Ovary (tissue), 7 donors: ENCODE measurements at regions not wholly inside any gene's neighbourhood (a gene's known extent, or its start where the extent isn't known, plus 50 kb on each side); places are given as distances from the start of the nearest gene placed in this dataset.

Experiments used
- DNase-seq, 5 donors: peaks; one replicate each; pipeline ENCODE4 v3.0.0-alpha.2; 2019 to 2020
- H3K27ac ChIP-seq, 2 donors: fragments of 200-600 bp; one replicate each; pipeline versions ENCODE4 v1.5.1 to v1.8.0; 2019 to 2022
- H3K27me3 ChIP-seq: fragments of 200-600 bp; one replicate; pipeline ENCODE4 v1.8.0; 2022
- H3K36me3 ChIP-seq: fragments of 200-600 bp; sonication (generic); one replicate; pipeline ENCODE4 v1.5.1; 2019
- H3K4me1 ChIP-seq: one replicate; pipeline ENCODE4 v1.8.1; 2013; ENCODE audit warnings: mild to moderate bottlenecking, moderate library complexity; ENCODE audit not compliant: insufficient read depth
- H3K4me3 ChIP-seq: fragments of 200-600 bp; sonication (generic); one replicate; pipeline ENCODE4 v1.5.1; 2017
- H3K9me3 ChIP-seq, 2 donors: fragments of 200-600 bp in 1 of 2; sonication (generic) in 1 of 2; one replicate each; pipeline versions ENCODE4 v1.5.1 to v1.8.1; 2013 to 2019; ENCODE audit warnings: mild to moderate bottlenecking in 1 of 2, moderate library complexity in 1 of 2
- CTCF ChIP-seq, 3 donors: fragments of 450-650 bp in 2 of 3; fragments of 200-600 bp in 1 of 3; IDR thresholded peaks; one replicate each; pipeline versions ENCODE4 v1.5.1 to v1.8.0; 2016 to 2022; ENCODE audit warnings: antibody characterized with exemption in 3 of 3, mild to moderate bottlenecking in 1 of 3
- EP300 ChIP-seq: sonication (generic); formaldehyde crosslinking; IDR thresholded peaks from one replicate; pipeline ENCODE4 v1.6.1; 2017; ENCODE audit warnings: antibody characterized with exemption
- POLR2A ChIP-seq: fragments of 450-650 bp; IDR thresholded peaks from one replicate; pipeline ENCODE4 v1.6.1; 2017; ENCODE audit warnings: antibody characterized with exemption, mild to moderate bottlenecking, moderate library complexity
- WGBS, 3 donors: extraction: QIAGEN DNeasy Blood & Tissue Kit in 1 of 3; methylation state at CpG; one replicate each; pipeline versions ENCODE4 v1.1.5 to v1.1.7; 2013 to 2017; 5-methylcytosine and 5-hydroxymethylcytosine counted together
- intact Hi-C, 4 donors: fragments of 100-400 bp; cut with DNase I; formaldehyde crosslinking; loops; one replicate each; pipeline versions ENCODE4 v1.11.0 to v1.15.1; 2022 to 2023
- donor health status: DM: no; HTN: no; CAD: no; lungs with moderate emphysema.
- donor health status: DM: no; HTN: no; CAD: no.
- donor health status: Bipolar disorder and iron deficiency.
- donor health status: DM: no; HTN: no; CAD: no.
- donor health status: DM: yes; HTN: yes; CAD: no.

GRCh38 chr15:61613138-61613537, 384.0 kb upstream of the RORA start:
- DNase-seq: no peak
- TF ChIP-seq CTCF (IDR thresholded peaks at IDR 0.05): no peak
- TF ChIP-seq EP300: no peak
- TF ChIP-seq POLR2A: no peak
- no peak overlapping the region for H3K4me3 ChIP-seq
- no peaks in the 10 kb centered on the region for H3K9me3 ChIP-seq
- H3K36me3 ChIP-seq: no peaks in the 10 kb centered on the region
- no peaks in the 10 kb centered on the region for H3K27me3 ChIP-seq
- no peaks in the 10 kb centered on the region for H3K4me1 ChIP-seq
- intact Hi-C loops: no loop called here
- no peak overlapping the region for H3K27ac ChIP-seq

- intact Hi-C loops: no loop called here
- H3K4me3 ChIP-seq: no peak overlapping the region
- H3K27ac ChIP-seq: no peak overlapping the region
- no peaks in the 10 kb centered on the region for H3K9me3 ChIP-seq
- no peak for TF ChIP-seq POLR2A
- no peak for TF ChIP-seq EP300
- no peak for TF ChIP-seq CTCF (IDR thresholded peaks at IDR 0.05)
- H3K4me1 ChIP-seq: no peaks in the 10 kb centered on the region
- H3K36me3 ChIP-seq: no peaks in the 10 kb centered on the region
- no peak for DNase-seq
- no peaks in the 10 kb centered on the region for H3K27me3 ChIP-seq
Observed at GRCh38 chr15:61612111-61612510, 383.0 kb upstream of the RORA start.

GRCh38 chr15:61605343-61605742, 376.2 kb upstream of the RORA start:
- Histone ChIP-seq H3K4me1 (no peaks in the 10 kb centered on the region), H3K27me3 (no peaks in the 10 kb centered on the region), H3K36me3 (no peaks in the 10 kb centered on the region), H3K9me3 (no peaks in the 10 kb centered on the region), H3K27ac (no peak overlapping the region), H3K4me3 (no peak overlapping the region)
- no peak for DNase-seq
- WGBS, 3 donors: 80 to 84% (median 81%) methylated on average over 6 of the region's 6 CpGs
- intact Hi-C loops: no loop called here
- TF ChIP-seq POLR2A: no peak
- TF ChIP-seq EP300: no peak
- TF ChIP-seq CTCF (IDR thresholded peaks at IDR 0.05): no peak

GRCh38 chr15:61598655-61599054, 369.6 kb upstream of the RORA start:
- no peak overlapping the region for H3K27ac ChIP-seq
- no peaks in the 10 kb centered on the region for H3K27me3 ChIP-seq
- intact Hi-C loops: no loop called here
- H3K36me3 ChIP-seq: no peaks in the 10 kb centered on the region
- H3K9me3 ChIP-seq: no peaks in the 10 kb centered on the region
- no peak for DNase-seq
- 67 to 71% (median 70%) methylated on average over 11 of the region's 11 CpGs for WGBS, 3 donors
- H3K4me1 ChIP-seq: no peaks in the 10 kb centered on the region
- H3K4me3 ChIP-seq: no peak overlapping the region
- no peak for TF ChIP-seq EP300
- TF ChIP-seq POLR2A: no peak
- no peak for TF ChIP-seq CTCF (IDR thresholded peaks at IDR 0.05)

- no peak for DNase-seq
- no peak overlapping the region for H3K27ac ChIP-seq
- no peaks in the 10 kb centered on the region for H3K9me3 ChIP-seq
- no peak overlapping the region for H3K4me3 ChIP-seq
- TF ChIP-seq POLR2A: no peak
- TF ChIP-seq CTCF (IDR thresholded peaks at IDR 0.05): no peak
- TF ChIP-seq EP300: no peak
- H3K4me1 ChIP-seq: no peaks in the 10 kb centered on the region
- no peaks in the 10 kb centered on the region for H3K27me3 ChIP-seq
- WGBS, 3 donors: 56 to 73% (median 61%) methylated on average over 5 of the region's 5 CpGs
- no peaks in the 10 kb centered on the region for H3K36me3 ChIP-seq
- intact Hi-C loops: no loop called here
Observed at GRCh38 chr15:61584410-61584809, 355.3 kb upstream of the RORA start.
